Effector memory CD8-positive, alpha-beta T cell (primary cell): ENCODE measurements at regions not wholly inside any gene's neighbourhood (a gene's known extent, or its start where the extent isn't known, plus 50 kb on each side); places are given as distances from the start of the nearest gene placed in this dataset.

Experiments
- ATAC-seq: fragments of 150-1000 bp; cut with Tn5 transposase; replicated peaks from 2 replicates; pipeline ENCODE4 v1.10.0; 2021; ENCODE audit warnings: mild to moderate bottlenecking, moderate library complexity
- DNase-seq, 3 experiments: peaks; one replicate each; pipeline ENCODE4 v3.0.0; 2021
- H3K27ac Mint-ChIP-seq, 2 donors: one replicate each; pipeline ENCODE4 v1.8.0; 2022; ENCODE audit warnings: mild to moderate bottlenecking in 2 of 2, mixed read lengths in 2 of 2, moderate library complexity in 2 of 2
- H3K27me3 Mint-ChIP-seq, 2 donors: one replicate each; pipeline ENCODE4 v1.8.0; 2022; ENCODE audit warnings: mixed read lengths in 2 of 2
- H3K36me3 Mint-ChIP-seq: one replicate; pipeline ENCODE4 v1.8.0; 2022; ENCODE audit warnings: mild to moderate bottlenecking, moderate library complexity, mixed read lengths; ENCODE audit not compliant: insufficient read depth
- H3K4me1 Mint-ChIP-seq, 2 donors: one replicate each; pipeline ENCODE4 v1.8.0; 2022; ENCODE audit warnings: low read depth in 2 of 2, mixed read lengths in 2 of 2
- H3K4me3 Mint-ChIP-seq, 2 donors: one replicate each; pipeline ENCODE4 v1.8.0; 2022; ENCODE audit warnings: mild to moderate bottlenecking in 2 of 2, mixed read lengths in 2 of 2, moderate library complexity in 2 of 2
- H3K9me3 Mint-ChIP-seq, 2 donors: one replicate each; pipeline ENCODE4 v1.8.0; 2022; ENCODE audit warnings: mixed read lengths in 2 of 2

- no peaks in the 10 kb centered on the region for H3K36me3 Mint-ChIP-seq
- H3K4me1 Mint-ChIP-seq = peaks cover 3% of the 10 kb centered on the region in 2 donors
- H3K9me3 Mint-ChIP-seq = no peaks in the 10 kb centered on the region
- peak; percentile 24 to 42 (median 40) for DNase-seq
- H3K4me3 Mint-ChIP-seq = no peak overlapping the region
- no peak overlapping the region for H3K27ac Mint-ChIP-seq
- ATAC-seq = peak; percentile 54
- H3K27me3 Mint-ChIP-seq = peaks cover 33 to 37% of the 10 kb centered on the region in 2 donors
These were observed 75.4 kb upstream of the TMEM244 start for GRCh38 chr6:129936329-129937165.

DNA sequence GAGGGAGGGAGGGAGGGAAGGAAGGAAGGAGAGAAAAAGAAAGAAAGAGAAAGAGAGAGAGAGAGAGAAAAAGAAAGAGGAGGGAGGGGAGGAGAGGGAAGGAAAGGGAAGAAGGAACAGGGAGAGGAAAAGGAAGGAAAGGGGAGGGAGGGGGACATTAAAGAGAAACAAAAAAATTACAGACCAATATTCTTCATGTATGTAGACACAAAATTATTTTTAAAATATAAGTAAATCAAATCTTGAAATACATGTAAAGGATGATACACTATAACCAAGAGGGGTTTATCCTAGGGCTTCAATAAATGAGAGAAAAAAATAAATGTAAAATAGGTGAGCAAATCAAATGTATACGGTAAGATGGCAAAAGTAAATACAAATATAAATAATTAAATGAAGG lies 71.2 kb upstream of the TMEM244 start:
- Mint-ChIP-seq H3K36me3 (no peaks in the 10 kb centered on the region), H3K27ac (no peak overlapping the region), H3K9me3 (no peaks in the 10 kb centered on the region), H3K4me1 (peaks cover 3% of the 10 kb centered on the region in 2 donors), H3K4me3 (no peak overlapping the region), H3K27me3 (peaks cover 6 to 10% of the 10 kb centered on the region in 2 donors)
- ATAC-seq (no peak), DNase-seq (no peak)

DNA sequence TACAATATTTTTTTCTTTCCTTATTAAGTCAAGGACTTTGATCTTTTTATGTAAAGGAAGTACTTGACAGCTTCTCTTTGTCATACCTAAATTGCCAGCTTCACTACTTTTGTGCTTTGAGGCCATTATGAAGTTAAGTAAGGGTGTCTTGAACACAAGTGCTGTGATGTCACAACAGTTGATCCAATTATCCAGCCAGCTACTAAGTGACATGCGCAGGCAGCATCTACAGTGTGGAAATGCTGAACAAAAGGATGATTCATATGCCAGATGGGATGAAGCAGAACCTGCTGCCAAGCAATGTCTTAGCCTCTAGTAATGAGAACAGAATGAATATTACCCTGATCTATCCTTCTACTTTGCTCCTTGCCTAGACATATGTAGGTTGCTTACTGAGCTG lies 68.3 kb upstream of the TMEM244 start:
- Mint-ChIP-seq H3K27me3 (peaks cover 6 to 14% of the 10 kb centered on the region in 2 donors), H3K36me3 (no peaks in the 10 kb centered on the region), H3K9me3 (no peaks in the 10 kb centered on the region), H3K4me3 (no peak overlapping the region), H3K4me1 (no peaks in the 10 kb centered on the region), H3K27ac (no peak overlapping the region)
- DNase-seq (no peak), ATAC-seq (no peak)

GRCh38 chr6:129923530-129924250 lies 62.6 kb upstream of the TMEM244 start:
- DNase-seq (no peak), ATAC-seq (no peak)
- Mint-ChIP-seq H3K4me3 (no peak overlapping the region), H3K27me3 (peaks cover 6 to 14% of the 10 kb centered on the region in 2 donors), H3K4me1 (no peaks in the 10 kb centered on the region), H3K36me3 (no peaks in the 10 kb centered on the region), H3K27ac (no peak overlapping the region), H3K9me3 (no peaks in the 10 kb centered on the region)

DNA sequence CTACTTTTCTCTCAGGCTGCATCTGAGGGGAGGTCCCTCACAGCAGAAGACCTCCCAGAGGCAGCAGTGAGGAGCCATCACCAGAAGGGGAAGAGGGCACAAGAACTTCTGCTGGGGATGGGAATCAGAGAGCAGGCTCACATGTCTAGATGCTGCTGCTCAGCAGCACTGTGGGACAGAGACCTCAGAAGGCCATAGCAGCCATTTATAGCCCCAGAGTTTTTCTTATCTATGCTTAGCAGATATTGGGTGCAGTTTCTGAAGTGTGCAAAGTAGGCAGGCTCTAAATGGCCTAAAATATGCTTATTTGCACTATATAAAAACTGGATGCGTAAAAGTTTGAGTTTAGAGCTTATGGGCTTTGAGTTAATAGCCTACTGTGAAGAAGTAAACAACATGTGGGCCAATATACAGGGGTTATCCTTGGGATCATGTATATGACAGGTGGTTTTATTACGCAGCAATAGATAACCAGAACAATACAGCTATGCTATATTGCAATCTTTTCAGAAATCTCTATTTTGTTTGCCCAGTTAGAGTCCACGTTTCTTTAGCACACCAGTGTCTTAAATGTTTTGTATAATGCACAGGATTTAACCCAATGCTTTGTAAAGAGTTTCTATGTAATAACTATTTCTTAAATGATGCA lies 60.2 kb upstream of the TMEM244 start:
- Mint-ChIP-seq H3K4me1 (no peaks in the 10 kb centered on the region), H3K36me3 (no peaks in the 10 kb centered on the region), H3K4me3 (no peak overlapping the region), H3K27me3 (peaks cover 0 to 7% of the 10 kb centered on the region in 2 donors), H3K27ac (no peak overlapping the region), H3K9me3 (no peaks in the 10 kb centered on the region)
- ATAC-seq = no peak
- DNase-seq = no peak

DNA sequence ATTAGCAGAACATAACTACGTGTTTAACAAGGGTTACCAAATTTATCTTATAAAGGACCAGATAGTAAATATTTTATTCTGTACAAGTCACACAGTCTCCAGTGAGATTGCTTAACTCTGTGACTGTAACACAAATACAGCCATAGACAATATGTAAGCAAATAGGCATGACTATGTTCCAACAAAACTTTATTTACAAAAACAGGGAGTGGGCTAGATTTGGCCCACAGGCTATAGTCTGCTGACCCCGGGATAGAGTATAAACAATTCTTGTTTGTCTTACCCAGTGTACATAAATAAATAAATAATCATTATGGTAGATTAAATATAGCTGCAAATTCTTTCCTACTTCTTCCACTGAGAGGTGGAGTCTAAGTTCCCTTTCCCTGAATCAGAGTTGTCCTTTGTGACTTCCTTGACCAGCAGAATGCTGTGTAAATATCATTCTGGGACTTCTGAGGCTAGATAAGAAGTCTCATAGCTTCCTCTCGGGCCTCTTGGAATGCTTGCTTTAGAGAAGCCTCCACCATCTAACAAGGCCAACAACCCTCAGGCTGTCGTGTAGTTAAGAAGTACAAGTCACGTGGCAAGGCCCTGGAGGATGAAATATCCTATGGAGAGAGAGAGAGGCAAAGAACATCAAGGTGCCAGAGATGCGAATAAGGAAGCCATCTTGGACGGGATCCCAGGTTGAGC lies 59.1 kb upstream of the TMEM244 start:
- no peaks in the 10 kb centered on the region for H3K4me1 Mint-ChIP-seq
- H3K4me3 Mint-ChIP-seq = no peak overlapping the region
- no peak for ATAC-seq
- DNase-seq = no peak
- H3K27me3 Mint-ChIP-seq = peaks cover 0 to 7% of the 10 kb centered on the region in 2 donors
- H3K27ac Mint-ChIP-seq = no peak overlapping the region
- no peaks in the 10 kb centered on the region for H3K9me3 Mint-ChIP-seq
- no peaks in the 10 kb centered on the region for H3K36me3 Mint-ChIP-seq

GRCh38 chr6:129911732-129912131 lies 50.6 kb upstream of the TMEM244 start:
- H3K27ac Mint-ChIP-seq = no peak overlapping the region
- DNase-seq = no peak
- H3K4me3 Mint-ChIP-seq = no peak overlapping the region
- ATAC-seq = no peak
- no peaks in the 10 kb centered on the region for H3K36me3 Mint-ChIP-seq
- H3K4me1 Mint-ChIP-seq = peaks cover 5 to 6% of the 10 kb centered on the region in 2 donors
- H3K9me3 Mint-ChIP-seq = no peaks in the 10 kb centered on the region
- H3K27me3 Mint-ChIP-seq = peaks cover 0 to 3% of the 10 kb centered on the region in 2 donors
